ENCODE measurements at regions not wholly inside any gene's neighbourhood (a gene's known extent, or its start where the extent isn't known, plus 50 kb on each side); places are given as distances from the start of the nearest gene placed in this dataset.

- Histone ChIP-seq H3K36me3 (ENCODE audit: control insufficient read depth, insufficient read depth, low read length) (no peaks in the 10 kb centered on the region), H3K27me3 (ENCODE audit: control insufficient read depth, insufficient read depth, low read length) (no peaks in the 10 kb centered on the region), H3K4me3 (ENCODE audit: low read length) (no peak overlapping the region), H3K27ac (ENCODE audit: low read length) (no peak overlapping the region), H3K9me3 (ENCODE audit: control insufficient read depth, low read depth, low read length) (no peaks in the 10 kb centered on the region), H3K4me1 (ENCODE audit: control insufficient read depth, insufficient read depth, low read length) (no peaks in the 10 kb centered on the region)
- no peak for DNase-seq
- no CpG with 5 or more reads among the region's 9 CpGs for WGBS (ENCODE audit: insufficient coverage, low lambda C conversion rate)
These were observed 170.1 kb upstream of the ZNF536 start for GRCh38 chr19:30202060-30202600.

- H3K9me3 ChIP-seq (ENCODE audit: control insufficient read depth, low read depth, low read length): no peaks in the 10 kb centered on the region
- H3K4me1 ChIP-seq (ENCODE audit: control insufficient read depth, insufficient read depth, low read length): no peaks in the 10 kb centered on the region
- no CpG with 5 or more reads among the region's 3 CpGs for WGBS (ENCODE audit: insufficient coverage, low lambda C conversion rate)
- H3K36me3 ChIP-seq (ENCODE audit: control insufficient read depth, insufficient read depth, low read length): no peaks in the 10 kb centered on the region
- H3K27me3 ChIP-seq (ENCODE audit: control insufficient read depth, insufficient read depth, low read length): no peaks in the 10 kb centered on the region
- no peak overlapping the region for H3K4me3 ChIP-seq (ENCODE audit: low read length)
- no peak overlapping the region for H3K27ac ChIP-seq (ENCODE audit: low read length)
- no peak for DNase-seq
These were observed 167.5 kb upstream of the ZNF536 start for GRCh38 chr19:30204721-30205120.

- no peaks in the 10 kb centered on the region for H3K27me3 ChIP-seq (ENCODE audit: control insufficient read depth, insufficient read depth, low read length)
- DNase-seq: no peak
- WGBS (ENCODE audit: insufficient coverage, low lambda C conversion rate): no CpG with 5 or more reads among the region's 6 CpGs
- no peaks in the 10 kb centered on the region for H3K9me3 ChIP-seq (ENCODE audit: control insufficient read depth, low read depth, low read length)
- no peak overlapping the region for H3K27ac ChIP-seq (ENCODE audit: low read length)
- H3K4me3 ChIP-seq (ENCODE audit: low read length): no peak overlapping the region
- H3K4me1 ChIP-seq (ENCODE audit: control insufficient read depth, insufficient read depth, low read length): no peaks in the 10 kb centered on the region
- H3K36me3 ChIP-seq (ENCODE audit: control insufficient read depth, insufficient read depth, low read length): no peaks in the 10 kb centered on the region
These were observed 166.0 kb upstream of the ZNF536 start for GRCh38 chr19:30206187-30206586.

GRCh38 chr19:30207357-30207756 lies 164.8 kb upstream of the ZNF536 start:
- H3K9me3 ChIP-seq (ENCODE audit: control insufficient read depth, low read depth, low read length): no peaks in the 10 kb centered on the region
- H3K4me3 ChIP-seq (ENCODE audit: low read length): no peak overlapping the region
- no peak overlapping the region for H3K27ac ChIP-seq (ENCODE audit: low read length)
- no CpG with 5 or more reads among the region's 6 CpGs for WGBS (ENCODE audit: insufficient coverage, low lambda C conversion rate)
- no peaks in the 10 kb centered on the region for H3K4me1 ChIP-seq (ENCODE audit: control insufficient read depth, insufficient read depth, low read length)
- H3K36me3 ChIP-seq (ENCODE audit: control insufficient read depth, insufficient read depth, low read length): no peaks in the 10 kb centered on the region
- DNase-seq: no peak
- no peaks in the 10 kb centered on the region for H3K27me3 ChIP-seq (ENCODE audit: control insufficient read depth, insufficient read depth, low read length)

GRCh38 chr19:30208436-30209060 lies 163.6 kb upstream of the ZNF536 start:
- Histone ChIP-seq H3K27me3 (ENCODE audit: control insufficient read depth, insufficient read depth, low read length) (peaks cover 2% of the 10 kb centered on the region), H3K4me1 (ENCODE audit: control insufficient read depth, insufficient read depth, low read length) (no peaks in the 10 kb centered on the region), H3K4me3 (ENCODE audit: low read length) (no peak overlapping the region), H3K9me3 (ENCODE audit: control insufficient read depth, low read depth, low read length) (no peaks in the 10 kb centered on the region), H3K27ac (ENCODE audit: low read length) (no peak overlapping the region), H3K36me3 (ENCODE audit: control insufficient read depth, insufficient read depth, low read length) (no peaks in the 10 kb centered on the region)
- DNase-seq: no peak
- WGBS (ENCODE audit: insufficient coverage, low lambda C conversion rate): no CpG with 5 or more reads among the region's 18 CpGs

- H3K27me3 ChIP-seq (ENCODE audit: control insufficient read depth, insufficient read depth, low read length): peaks cover 2% of the 10 kb centered on the region
- no peaks in the 10 kb centered on the region for H3K4me1 ChIP-seq (ENCODE audit: control insufficient read depth, insufficient read depth, low read length)
- no peaks in the 10 kb centered on the region for H3K9me3 ChIP-seq (ENCODE audit: control insufficient read depth, low read depth, low read length)
- no peak for DNase-seq
- no peak overlapping the region for H3K4me3 ChIP-seq (ENCODE audit: low read length)
- WGBS (ENCODE audit: insufficient coverage, low lambda C conversion rate): 80% methylated on average over 1 of the region's 19 CpGs
- no peak overlapping the region for H3K27ac ChIP-seq (ENCODE audit: low read length)
- no peaks in the 10 kb centered on the region for H3K36me3 ChIP-seq (ENCODE audit: control insufficient read depth, insufficient read depth, low read length)
These were observed 162.3 kb upstream of the ZNF536 start for GRCh38 chr19:30209617-30210600.

GRCh38 chr19:30212574-30212973 lies 159.6 kb upstream of the ZNF536 start:
- no CpG with 5 or more reads among the region's 12 CpGs for WGBS (ENCODE audit: insufficient coverage, low lambda C conversion rate)
- Histone ChIP-seq H3K27me3 (ENCODE audit: control insufficient read depth, insufficient read depth, low read length) (peaks cover 2% of the 10 kb centered on the region), H3K4me1 (ENCODE audit: control insufficient read depth, insufficient read depth, low read length) (no peaks in the 10 kb centered on the region), H3K27ac (ENCODE audit: low read length) (no peak overlapping the region), H3K4me3 (ENCODE audit: low read length) (no peak overlapping the region), H3K36me3 (ENCODE audit: control insufficient read depth, insufficient read depth, low read length) (no peaks in the 10 kb centered on the region), H3K9me3 (ENCODE audit: control insufficient read depth, low read depth, low read length) (no peaks in the 10 kb centered on the region)
- no peak for DNase-seq

GRCh38 chr19:30214651-30215051 lies 157.5 kb upstream of the ZNF536 start:
- H3K36me3 ChIP-seq (ENCODE audit: control insufficient read depth, insufficient read depth, low read length): no peaks in the 10 kb centered on the region
- H3K27ac ChIP-seq (ENCODE audit: low read length): no peak overlapping the region
- H3K27me3 ChIP-seq (ENCODE audit: control insufficient read depth, insufficient read depth, low read length): peaks cover 2% of the 10 kb centered on the region
- no peak for DNase-seq
- whole genome bisulfite sequencing (ENCODE audit: insufficient coverage, low lambda C conversion rate): no CpG with 5 or more reads among the region's 4 CpGs
- H3K4me3 ChIP-seq (ENCODE audit: low read length): no peak overlapping the region
- H3K4me1 ChIP-seq (ENCODE audit: control insufficient read depth, insufficient read depth, low read length): no peaks in the 10 kb centered on the region
- H3K9me3 ChIP-seq (ENCODE audit: control insufficient read depth, low read depth, low read length): no peaks in the 10 kb centered on the region

GRCh38 chr19:30215248-30215647 lies 156.9 kb upstream of the ZNF536 start:
- no peak overlapping the region for H3K27ac ChIP-seq (ENCODE audit: low read length)
- no peak for DNase-seq
- no peaks in the 10 kb centered on the region for H3K9me3 ChIP-seq (ENCODE audit: control insufficient read depth, low read depth, low read length)
- no peaks in the 10 kb centered on the region for H3K36me3 ChIP-seq (ENCODE audit: control insufficient read depth, insufficient read depth, low read length)
- H3K27me3 ChIP-seq (ENCODE audit: control insufficient read depth, insufficient read depth, low read length): peaks cover 8% of the 10 kb centered on the region
- H3K4me3 ChIP-seq (ENCODE audit: low read length): no peak overlapping the region
- no peaks in the 10 kb centered on the region for H3K4me1 ChIP-seq (ENCODE audit: control insufficient read depth, insufficient read depth, low read length)
- WGBS (ENCODE audit: insufficient coverage, low lambda C conversion rate): no CpG with 5 or more reads among the region's 3 CpGs

GRCh38 chr19:30216453-30216852 lies 155.7 kb upstream of the ZNF536 start:
- no peaks in the 10 kb centered on the region for H3K9me3 ChIP-seq (ENCODE audit: control insufficient read depth, low read depth, low read length)
- H3K4me1 ChIP-seq (ENCODE audit: control insufficient read depth, insufficient read depth, low read length): no peaks in the 10 kb centered on the region
- no peak overlapping the region for H3K4me3 ChIP-seq (ENCODE audit: low read length)
- 87% methylated on average over 4 of the region's 4 CpGs for WGBS (ENCODE audit: insufficient coverage, low lambda C conversion rate)
- no peaks in the 10 kb centered on the region for H3K36me3 ChIP-seq (ENCODE audit: control insufficient read depth, insufficient read depth, low read length)
- H3K27ac ChIP-seq (ENCODE audit: low read length): no peak overlapping the region
- peaks cover 14% of the 10 kb centered on the region for H3K27me3 ChIP-seq (ENCODE audit: control insufficient read depth, insufficient read depth, low read length)
- DNase-seq: no peak
